ENCODE measurements at regions not wholly inside any gene's neighbourhood (a gene's known extent, or its start where the extent isn't known, plus 50 kb on each side); places are given as distances from the start of the nearest gene placed in this dataset.

DNA sequence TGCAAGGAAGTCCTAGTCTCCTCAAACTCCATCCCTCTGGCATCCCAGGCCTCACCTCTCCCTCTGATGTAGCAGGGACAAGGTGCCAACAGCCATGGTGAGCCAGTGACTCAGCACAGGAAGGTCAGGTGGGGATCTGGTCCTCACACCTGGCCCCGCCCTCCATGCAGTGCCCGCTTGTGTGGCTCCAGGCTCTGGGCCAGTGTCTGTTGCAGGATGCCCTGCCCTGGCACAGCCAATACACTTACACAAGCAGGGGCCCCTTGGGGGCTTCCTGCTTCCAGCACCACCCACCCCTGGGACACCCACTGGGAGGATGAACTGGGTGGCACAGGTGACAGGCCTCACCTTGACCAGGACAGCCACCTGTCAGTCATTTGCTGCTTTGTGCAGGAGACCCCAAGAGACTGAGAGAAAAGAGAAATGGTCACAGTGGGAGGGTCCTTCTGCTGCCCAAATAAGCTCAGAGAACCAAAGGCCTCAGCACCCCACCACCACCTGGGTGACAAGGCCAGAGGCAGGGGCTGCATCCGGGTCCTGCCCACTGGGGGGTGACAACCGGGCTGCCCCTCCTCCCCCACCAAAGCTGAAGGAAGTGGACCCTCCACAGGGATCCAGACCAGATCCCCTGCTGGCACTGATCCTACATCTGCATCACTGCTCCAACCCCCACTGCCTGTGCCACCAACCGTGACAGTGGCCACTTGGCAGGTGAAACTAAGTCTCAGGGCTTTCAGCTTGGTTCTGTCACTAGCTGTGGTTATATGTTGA, 658.8 kb upstream of the DEFB115 start:
- in situ Hi-C loops (cut with MboI; ENCODE audit: low sequenced_read_pairs, unreplicated experiment): no loop called here
- TF ChIP-seq, protein P1, sequence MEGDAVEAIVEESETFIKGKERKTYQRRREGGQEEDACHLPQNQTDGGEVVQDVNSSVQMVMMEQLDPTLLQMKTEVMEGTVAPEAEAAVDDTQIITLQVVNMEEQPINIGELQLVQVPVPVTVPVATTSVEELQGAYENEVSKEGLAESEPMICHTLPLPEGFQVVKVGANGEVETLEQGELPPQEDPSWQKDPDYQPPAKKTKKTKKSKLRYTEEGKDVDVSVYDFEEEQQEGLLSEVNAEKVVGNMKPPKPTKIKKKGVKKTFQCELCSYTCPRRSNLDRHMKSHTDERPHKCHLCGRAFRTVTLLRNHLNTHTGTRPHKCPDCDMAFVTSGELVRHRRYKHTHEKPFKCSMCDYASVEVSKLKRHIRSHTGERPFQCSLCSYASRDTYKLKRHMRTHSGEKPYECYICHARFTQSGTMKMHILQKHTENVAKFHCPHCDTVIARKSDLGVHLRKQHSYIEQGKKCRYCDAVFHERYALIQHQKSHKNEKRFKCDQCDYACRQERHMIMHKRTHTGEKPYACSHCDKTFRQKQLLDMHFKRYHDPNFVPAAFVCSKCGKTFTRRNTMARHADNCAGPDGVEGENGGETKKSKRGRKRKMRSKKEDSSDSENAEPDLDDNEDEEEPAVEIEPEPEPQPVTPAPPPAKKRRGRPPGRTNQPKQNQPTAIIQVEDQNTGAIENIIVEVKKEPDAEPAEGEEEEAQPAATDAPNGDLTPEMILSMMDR (IDR thresholded peaks at IDR 0.05; ENCODE audit: borderline replicate concordance, control extremely low read depth, extremely low read depth, insufficient read depth, missing control alignments): no peak
- DNase-seq (ENCODE audit: low spot score): no peak

DNA sequence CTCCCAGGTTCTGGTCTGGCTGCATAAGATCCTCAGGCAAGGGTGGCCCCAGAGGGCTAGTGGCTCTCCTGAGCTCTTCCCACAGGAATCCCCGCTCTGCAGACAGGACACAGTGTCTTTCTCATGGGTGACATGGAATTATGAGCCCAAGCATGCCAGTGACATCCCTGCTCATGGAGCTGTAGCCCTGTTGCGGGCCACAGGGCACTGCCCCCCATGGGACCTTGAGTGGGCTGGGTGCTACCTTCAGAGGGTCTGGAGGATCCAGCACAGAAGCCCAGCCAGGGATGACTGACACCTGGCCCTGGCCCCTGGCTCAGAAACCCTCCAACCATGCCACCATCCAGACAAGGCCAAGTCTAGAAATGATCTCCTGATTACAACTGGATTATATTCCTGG, 657.5 kb upstream of the DEFB115 start:
- DNase-seq (ENCODE audit: low spot score): no peak
- in situ Hi-C loops (cut with MboI; ENCODE audit: low sequenced_read_pairs, unreplicated experiment): no loop called here
- TF ChIP-seq, protein P1 (IDR thresholded peaks at IDR 0.05; ENCODE audit: borderline replicate concordance, control extremely low read depth, extremely low read depth, insufficient read depth, missing control alignments): no peak

DNA sequence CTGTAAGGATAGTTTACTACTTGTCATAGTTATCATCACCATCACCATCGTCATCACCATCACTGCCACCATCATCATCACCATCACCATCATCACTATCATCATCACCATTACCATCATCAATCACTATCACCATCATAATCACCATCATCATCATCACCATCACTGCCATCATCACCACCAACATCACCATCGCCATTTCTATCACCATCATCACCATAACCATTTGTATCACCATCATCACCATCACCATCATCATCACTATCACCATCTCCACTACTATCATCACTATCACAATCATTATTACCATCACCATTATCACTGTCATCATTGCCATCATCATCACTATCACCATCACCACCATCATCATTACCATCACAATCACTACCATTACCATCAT, 655.5 kb upstream of the DEFB115 start:
- no peak for DNase-seq (ENCODE audit: low spot score)
- in situ Hi-C loops (cut with MboI; ENCODE audit: low sequenced_read_pairs, unreplicated experiment): no loop called here
- TF ChIP-seq, protein P1 (IDR thresholded peaks at IDR 0.05; ENCODE audit: borderline replicate concordance, control extremely low read depth, extremely low read depth, insufficient read depth, missing control alignments): no peak

DNA sequence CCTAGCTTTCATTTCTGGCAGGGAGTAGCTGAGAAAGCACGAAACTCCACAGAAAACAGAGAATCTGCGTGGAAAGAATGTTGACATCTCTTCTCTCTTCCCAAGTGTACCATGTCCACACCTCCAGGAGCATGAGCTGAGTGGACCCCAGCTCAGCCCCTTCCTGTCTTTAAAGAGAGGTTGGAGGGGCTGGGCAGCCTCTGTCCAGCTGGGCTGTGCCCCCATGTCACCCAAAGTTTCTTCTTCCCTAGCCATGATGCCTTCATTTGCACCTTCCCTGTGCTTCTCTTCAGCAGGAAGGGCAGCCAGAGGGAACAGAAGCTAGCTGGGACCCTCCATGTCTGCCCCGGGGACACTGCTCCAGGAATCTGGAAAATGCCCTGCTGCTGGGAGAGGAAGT, 655.0 kb upstream of the DEFB115 start:
- TF ChIP-seq, protein P1 (IDR thresholded peaks at IDR 0.05; ENCODE audit: borderline replicate concordance, control extremely low read depth, extremely low read depth, insufficient read depth, missing control alignments): no peak
- no peak for DNase-seq (ENCODE audit: low spot score)
- in situ Hi-C loops (cut with MboI; ENCODE audit: low sequenced_read_pairs, unreplicated experiment): no loop called here

DNA sequence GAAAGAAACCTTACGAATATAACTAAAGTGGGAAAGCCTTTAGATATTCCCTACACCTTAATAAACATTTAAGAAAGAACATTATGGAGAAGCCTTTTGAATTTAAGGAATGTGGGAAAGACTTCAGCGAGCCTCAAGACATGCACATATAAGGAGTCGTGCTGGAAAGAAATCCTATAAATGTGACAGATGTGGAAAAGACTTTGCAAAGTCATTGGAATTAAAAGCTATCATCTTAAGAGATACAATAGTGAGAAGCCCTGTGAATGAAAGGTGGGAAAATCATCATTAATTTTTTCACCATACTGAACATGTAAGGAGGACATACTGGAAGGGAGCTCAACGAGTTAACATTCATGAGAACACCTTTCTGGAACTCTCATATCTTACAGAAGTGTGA, 650.5 kb upstream of the DEFB115 start:
- no peak for DNase-seq (ENCODE audit: low spot score)
- in situ Hi-C loops (cut with MboI; ENCODE audit: low sequenced_read_pairs, unreplicated experiment): no loop called here
- TF ChIP-seq, protein P1 (IDR thresholded peaks at IDR 0.05; ENCODE audit: borderline replicate concordance, control extremely low read depth, extremely low read depth, insufficient read depth, missing control alignments): no peak

DNA sequence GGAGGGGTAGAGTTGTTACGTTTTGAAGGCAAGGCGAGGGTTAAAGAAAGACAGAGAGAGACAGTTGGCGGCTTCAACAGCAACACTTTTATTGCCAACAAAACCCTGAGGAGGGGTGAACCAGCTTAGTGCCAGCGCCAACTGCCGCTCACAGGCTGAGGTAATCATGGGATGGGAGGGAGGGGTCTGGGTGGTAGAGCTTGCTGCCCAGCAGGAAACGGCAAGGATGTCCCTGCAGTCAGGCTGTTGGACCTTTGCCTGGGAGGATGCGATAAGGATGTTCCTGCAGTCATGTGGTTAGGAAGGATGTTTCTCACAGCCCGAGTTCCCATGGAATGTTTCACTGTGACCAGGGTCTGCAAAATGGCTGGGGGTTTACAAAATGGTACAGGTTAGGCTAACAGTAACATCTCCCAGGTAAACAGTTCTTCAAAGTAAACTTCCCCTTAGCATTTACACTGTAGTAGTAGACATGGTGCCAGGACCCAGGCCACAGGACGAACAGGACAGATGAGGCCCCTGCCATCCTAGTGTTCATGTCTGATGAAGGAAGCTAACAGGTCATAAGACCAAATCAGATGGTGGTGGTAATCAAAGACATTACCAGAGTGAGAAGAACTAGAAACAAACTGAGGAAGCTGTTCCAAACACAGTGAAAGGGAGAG, 647.3 kb upstream of the DEFB115 start:
- TF ChIP-seq, protein P1 (IDR thresholded peaks at IDR 0.05; ENCODE audit: borderline replicate concordance, control extremely low read depth, extremely low read depth, insufficient read depth, missing control alignments): no peak
- in situ Hi-C loops (cut with MboI; ENCODE audit: low sequenced_read_pairs, unreplicated experiment): no loop called here

More for the DNA sequence above, 647.3 kb upstream of the DEFB115 start:
- no peak for DNase-seq (ENCODE audit: low spot score)
